Fibroblast of lung (primary cell): ENCODE measurements at regions not wholly inside any gene's neighbourhood (a gene's known extent, or its start where the extent isn't known, plus 50 kb on each side); places are given as distances from the start of the nearest gene placed in this dataset.

ENCODE experiments used
- EZH2 ChIP-seq: IDR thresholded peaks from 2 replicates; pipeline ENCODE4 v1.5.1; 2012; ENCODE audit warnings: low read length, control low read depth, mild to moderate bottlenecking; ENCODE audit errors: missing control alignments
- TF ChIP-seq, protein P1 (sequence below), 2 donors: IDR thresholded peaks in 1 of 2; conservative IDR thresholded peaks in 1 of 2; 1 replicate in 1 of 2; 2 replicates in 1 of 2; pipeline ENCODE4 v1.5.1; 2011 to 2012; ENCODE audit warnings: low read length in 2 of 2, control low read depth in 1 of 2, inconsistent platforms in 1 of 2, low read depth in 1 of 2, mild to moderate bottlenecking in 1 of 2

DNA sequence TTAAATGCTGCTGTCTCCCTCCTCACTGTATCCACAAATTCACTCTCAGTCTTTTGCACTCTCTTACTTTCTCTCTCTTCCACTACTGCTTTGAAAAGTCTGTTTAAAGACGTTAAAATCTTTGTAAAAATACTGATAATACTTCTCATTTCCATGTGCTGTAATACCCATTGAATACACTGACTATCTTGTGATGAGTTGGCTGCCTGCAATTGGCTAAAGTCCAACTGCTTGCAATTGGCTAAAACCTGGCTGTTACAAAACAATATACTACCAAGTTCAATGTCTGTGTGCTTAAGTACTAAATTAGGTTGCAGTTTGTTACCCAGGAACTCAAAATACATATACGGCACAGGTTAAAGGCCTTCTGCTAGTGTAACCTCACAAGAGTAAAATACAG, 264.8 kb downstream of the THBS2 start:
- TF ChIP-seq, protein P1, sequence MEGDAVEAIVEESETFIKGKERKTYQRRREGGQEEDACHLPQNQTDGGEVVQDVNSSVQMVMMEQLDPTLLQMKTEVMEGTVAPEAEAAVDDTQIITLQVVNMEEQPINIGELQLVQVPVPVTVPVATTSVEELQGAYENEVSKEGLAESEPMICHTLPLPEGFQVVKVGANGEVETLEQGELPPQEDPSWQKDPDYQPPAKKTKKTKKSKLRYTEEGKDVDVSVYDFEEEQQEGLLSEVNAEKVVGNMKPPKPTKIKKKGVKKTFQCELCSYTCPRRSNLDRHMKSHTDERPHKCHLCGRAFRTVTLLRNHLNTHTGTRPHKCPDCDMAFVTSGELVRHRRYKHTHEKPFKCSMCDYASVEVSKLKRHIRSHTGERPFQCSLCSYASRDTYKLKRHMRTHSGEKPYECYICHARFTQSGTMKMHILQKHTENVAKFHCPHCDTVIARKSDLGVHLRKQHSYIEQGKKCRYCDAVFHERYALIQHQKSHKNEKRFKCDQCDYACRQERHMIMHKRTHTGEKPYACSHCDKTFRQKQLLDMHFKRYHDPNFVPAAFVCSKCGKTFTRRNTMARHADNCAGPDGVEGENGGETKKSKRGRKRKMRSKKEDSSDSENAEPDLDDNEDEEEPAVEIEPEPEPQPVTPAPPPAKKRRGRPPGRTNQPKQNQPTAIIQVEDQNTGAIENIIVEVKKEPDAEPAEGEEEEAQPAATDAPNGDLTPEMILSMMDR (conservative IDR thresholded peaks at IDR 0.05 in 1 of 2, IDR thresholded peaks at IDR 0.05 in 1 of 2; ENCODE audit: low read depth in 1 of 2, low read length in 2 of 2), result no peak
- no peak for TF ChIP-seq EZH2
